Dedifferentiated amniotic fluid mesenchymal stem cell (primary cell): ENCODE measurements at regions not wholly inside any gene's neighbourhood (a gene's known extent, or its start where the extent isn't known, plus 50 kb on each side); places are given as distances from the start of the nearest gene placed in this dataset.

Source experiments
- DNase-seq: peaks from one replicate; pipeline ENCODE4 v3.0.0-alpha.2; 2016; ENCODE audit errors: extremely low spot score

DNA sequence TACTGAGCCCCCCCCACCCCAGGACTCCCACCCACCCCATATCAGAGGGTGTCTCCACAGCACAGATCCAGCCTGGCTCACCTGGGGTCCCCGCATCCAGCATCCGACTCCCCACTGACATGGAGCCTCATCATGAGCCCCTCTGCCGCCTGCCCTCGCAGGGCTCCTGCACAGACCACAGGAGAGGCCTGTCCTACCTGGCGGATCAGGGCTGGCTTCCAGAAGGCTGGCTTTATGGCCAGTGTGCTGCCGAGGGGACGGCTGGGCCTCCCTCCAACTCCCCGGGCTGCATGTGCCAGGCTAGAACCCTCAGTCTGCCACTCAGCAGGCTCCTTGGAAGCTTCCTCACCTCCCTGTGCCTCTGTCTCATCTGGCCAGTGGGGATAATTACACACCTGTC is 119.0 kb downstream of the RFLNA start:
- no peak for DNase-seq

GRCh38 chr12:124413401-124413800 is 118.5 kb downstream of the RFLNA start:
- no peak for DNase-seq

DNA sequence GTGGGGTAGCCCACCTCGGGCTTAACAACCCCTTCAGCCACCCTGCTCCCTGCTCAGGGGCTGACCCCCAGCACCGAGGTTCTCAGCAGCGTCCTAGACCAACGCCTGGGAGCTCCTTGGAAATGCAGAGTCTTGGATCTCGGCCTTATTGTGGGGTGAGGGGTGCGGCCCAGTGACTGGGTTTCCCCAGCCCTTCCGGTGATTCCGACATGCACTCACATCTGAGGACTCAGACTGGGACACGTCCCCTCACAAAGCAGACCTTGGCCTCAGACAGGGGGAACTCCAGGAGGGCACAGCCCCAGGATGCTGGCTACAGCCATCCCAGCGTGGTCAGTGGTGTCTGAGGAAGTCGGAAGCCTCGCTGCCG is 117.7 kb downstream of the RFLNA start:
- DNase-seq: no peak

- DNase-seq: no peak
Measured at GRCh38 chr12:124411953-124412645, 117.2 kb downstream of the RFLNA start.

GRCh38 chr12:124411281-124411878 is 116.5 kb downstream of the RFLNA start:
- peak; percentile 52 for DNase-seq

- no peak for DNase-seq
Measured at GRCh38 chr12:124410354-124411175, 115.7 kb downstream of the RFLNA start.

DNA sequence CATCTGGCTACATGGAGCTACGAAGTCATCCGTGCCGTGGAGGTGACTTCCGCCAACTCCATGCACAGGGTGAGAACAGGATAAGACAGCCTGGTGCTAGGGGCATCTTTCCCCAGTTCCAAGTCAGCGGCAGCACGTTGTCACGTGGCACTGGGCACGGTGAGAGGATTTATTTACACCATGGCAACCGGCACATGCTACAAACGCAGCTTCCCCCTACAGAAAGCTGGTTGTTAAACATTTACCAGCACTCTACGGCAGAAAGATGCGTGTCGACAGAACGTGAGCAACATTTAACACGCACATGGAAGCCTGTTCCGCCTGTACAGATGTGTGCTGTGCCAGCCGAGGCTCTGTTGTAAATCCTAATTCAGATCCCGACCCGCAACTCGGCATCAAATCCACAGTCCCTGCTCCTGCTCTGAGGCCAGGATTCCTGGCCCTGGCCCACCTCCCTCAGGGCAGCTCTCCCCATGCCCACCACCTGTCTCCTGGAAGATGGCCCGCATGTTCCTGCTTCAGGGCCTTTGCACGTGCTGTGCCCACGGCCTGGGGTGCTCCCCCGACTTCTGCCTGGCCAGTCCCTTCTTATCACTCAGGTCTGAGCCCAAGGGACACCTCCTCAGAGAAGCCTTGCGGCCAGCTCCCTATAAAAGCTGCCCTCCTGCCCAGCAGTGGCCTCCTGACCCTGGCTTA is 114.1 kb downstream of the RFLNA start:
- DNase-seq: no peak

- DNase-seq: no peak
Measured at GRCh38 chr12:124407074-124407473, 112.2 kb downstream of the RFLNA start.

- DNase-seq: no peak
Measured at GRCh38 chr12:124406043-124406442, 111.2 kb downstream of the RFLNA start.

DNA sequence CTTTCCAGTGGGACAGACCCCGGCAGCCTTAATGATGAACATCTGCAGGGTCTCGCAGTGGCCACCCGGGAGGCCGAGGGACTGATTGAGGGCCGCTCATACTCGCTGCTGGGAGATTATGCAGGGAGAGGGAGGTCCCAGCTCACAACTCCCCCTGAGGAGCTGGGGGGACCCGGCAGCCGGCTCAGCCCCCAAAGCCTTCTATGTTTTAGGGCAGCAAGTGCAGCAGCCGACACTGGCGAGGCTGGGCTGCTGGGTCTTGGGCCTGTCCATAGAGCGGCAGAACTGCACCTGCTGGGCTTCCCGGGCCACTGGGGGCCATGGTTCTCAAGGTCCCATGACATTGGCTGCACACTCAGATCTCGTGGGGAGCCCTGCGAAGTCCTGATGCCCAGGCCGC is 110.7 kb downstream of the RFLNA start:
- no peak for DNase-seq

DNA sequence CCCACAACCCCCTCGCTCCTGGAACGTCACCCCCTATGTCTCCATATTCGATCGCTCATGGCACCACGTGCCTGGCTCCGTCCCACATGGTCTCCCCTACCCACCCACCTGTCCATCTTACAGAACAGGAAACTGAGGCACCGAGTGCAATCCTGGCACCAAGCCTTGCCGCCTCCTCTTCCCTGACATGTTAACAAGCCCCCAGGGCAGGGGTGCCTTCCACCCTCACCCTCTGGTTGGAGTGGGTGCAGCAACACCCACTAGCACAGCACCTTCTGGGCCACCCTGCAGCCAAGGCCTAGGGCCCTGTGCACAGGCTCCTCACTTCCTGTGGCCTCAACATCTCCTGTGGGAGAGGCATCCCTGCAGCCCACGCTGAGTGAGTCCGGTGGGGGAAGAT is 110.3 kb downstream of the RFLNA start:
- no peak for DNase-seq

GRCh38 chr12:124404162-124404784 is 109.4 kb downstream of the RFLNA start:
- no peak for DNase-seq

DNA sequence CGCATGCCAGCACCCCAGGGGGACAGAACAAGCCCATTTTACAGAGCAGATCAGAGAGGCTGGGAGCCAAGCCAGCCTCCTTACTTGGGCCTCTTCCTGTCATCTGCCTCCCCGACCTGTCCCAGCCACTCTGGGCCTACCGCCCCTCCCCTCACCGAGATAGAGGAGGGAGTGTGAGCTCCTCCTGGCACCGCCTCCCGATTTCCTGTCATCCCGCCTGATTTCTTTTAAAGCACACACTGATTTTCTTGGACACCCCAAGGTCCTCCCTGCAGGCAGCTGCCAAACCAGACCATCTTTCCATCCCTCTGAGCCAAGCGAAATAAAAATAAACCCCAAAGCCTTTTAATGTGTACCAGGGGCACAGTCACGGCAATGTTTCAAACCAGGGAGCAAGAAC is 108.4 kb downstream of the RFLNA start:
- no peak for DNase-seq

GRCh38 chr12:124402248-124403066 is 107.6 kb downstream of the RFLNA start:
- DNase-seq: no peak

GRCh38 chr12:124401704-124402221 is 106.9 kb downstream of the RFLNA start:
- DNase-seq: no peak

GRCh38 chr12:124400124-124400523 is 105.2 kb downstream of the RFLNA start:
- no peak for DNase-seq

DNA sequence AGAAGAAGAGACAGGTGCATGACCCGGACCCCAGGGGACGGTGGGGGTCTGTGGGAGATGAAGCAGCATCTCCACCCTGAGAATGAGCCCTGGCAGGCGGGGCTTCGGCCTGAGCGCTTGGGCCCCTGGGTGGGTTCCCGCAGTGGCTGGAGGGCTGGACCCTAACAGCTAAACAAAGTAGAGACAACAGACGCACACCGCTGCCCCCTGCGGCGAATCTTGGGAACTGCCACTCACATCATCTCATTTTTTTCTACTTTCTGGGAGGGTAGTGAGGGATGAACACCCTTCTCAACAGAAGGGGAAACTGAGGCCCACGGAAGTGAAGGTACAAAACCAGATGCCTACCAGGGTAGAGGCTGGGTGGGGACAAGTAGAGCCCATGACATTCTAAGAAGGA is 104.7 kb downstream of the RFLNA start:
- DNase-seq: no peak

DNA sequence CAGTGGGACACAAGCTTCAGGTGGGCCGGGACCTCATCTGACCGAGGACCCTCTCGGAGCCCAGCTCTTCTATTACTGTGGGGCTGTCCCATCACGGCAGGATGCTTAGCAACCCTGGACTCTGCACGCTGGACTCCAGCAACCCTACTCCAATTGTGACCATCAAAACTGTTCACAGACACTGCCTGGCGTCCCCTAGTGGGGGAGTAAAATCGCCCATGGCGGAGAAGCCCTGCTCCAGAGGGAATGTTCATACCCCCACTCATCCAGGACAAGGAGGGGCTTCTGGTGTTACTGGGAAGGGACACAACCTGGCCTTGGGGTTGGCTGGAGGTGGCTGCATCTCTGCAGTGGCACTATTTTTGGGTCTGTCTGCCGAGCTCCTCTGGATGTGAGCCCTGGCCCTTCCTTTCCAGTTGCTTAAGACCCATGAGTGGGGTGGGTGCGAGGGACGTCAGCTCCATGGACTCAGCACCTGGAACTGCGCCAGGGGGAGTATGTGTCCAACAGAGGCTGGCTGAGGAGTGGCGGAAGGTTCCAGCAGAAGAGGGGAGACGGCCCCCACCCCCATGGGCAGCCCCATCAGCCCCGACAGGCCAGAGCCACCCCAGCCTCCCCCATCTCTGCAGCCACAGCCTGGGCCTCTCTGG is 103.8 kb downstream of the RFLNA start:
- DNase-seq: no peak

- DNase-seq: no peak
Measured at GRCh38 chr12:124397807-124398577, 103.1 kb downstream of the RFLNA start.

DNA sequence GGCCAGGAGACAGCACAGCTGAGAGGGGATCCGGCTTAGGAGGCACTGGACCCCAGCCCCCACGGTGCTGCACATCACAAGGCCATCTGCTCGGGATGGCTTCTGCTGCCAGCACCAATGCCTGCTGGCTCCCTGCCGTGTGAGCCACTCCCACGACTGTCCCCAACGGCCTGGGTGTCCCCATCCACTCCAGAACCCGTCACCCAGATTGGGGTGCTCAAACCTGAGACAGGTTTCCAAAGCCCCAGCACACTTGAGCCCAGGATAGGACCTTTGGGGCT is 102.4 kb downstream of the RFLNA start:
- no peak for DNase-seq
